ENCODE measurements at regions not wholly inside any gene's neighbourhood (a gene's known extent, or its start where the extent isn't known, plus 50 kb on each side); places are given as distances from the start of the nearest gene placed in this dataset.

GRCh38 chr2:182615036-182615435 is 101.0 kb upstream of the DNAJC10 start:
- H3K36me3 ChIP-seq (ENCODE audit: low read depth), result no peaks in the 10 kb centered on the region
- DNase-seq (no peak), ATAC-seq (no peak)
- H3K4me3 ChIP-seq, result no peak overlapping the region
- intact Hi-C loops (cut with DNase I, micrococcal nuclease), result no loop called here
- no peak for TF ChIP-seq CTCF (IDR thresholded peaks at IDR 0.05)
- no peaks in the 10 kb centered on the region for H3K9me3 ChIP-seq
- H3K4me1 ChIP-seq (ENCODE audit: low read depth), result no peaks in the 10 kb centered on the region

GRCh38 chr2:182616471-182617393 is 99.3 kb upstream of the DNAJC10 start:
- no peak for ATAC-seq

GRCh38 chr2:182618672-182619079 is 97.4 kb upstream of the DNAJC10 start:
- peak; percentile 46 for ATAC-seq

More at GRCh38 chr2:182616471-182617393, 99.3 kb upstream of the DNAJC10 start:
- Histone ChIP-seq H3K4me1 (ENCODE audit: low read depth) (no peaks in the 10 kb centered on the region), H3K9me3 (no peaks in the 10 kb centered on the region), H3K4me3 (no peak overlapping the region), H3K36me3 (ENCODE audit: low read depth) (no peaks in the 10 kb centered on the region)
- TF ChIP-seq CTCF (IDR thresholded peaks at IDR 0.05), result no peak
- no peak for DNase-seq
- intact Hi-C loops (cut with DNase I, micrococcal nuclease), result no loop called here

GRCh38 chr2:182619276-182619675 is 96.8 kb upstream of the DNAJC10 start:
- ATAC-seq (no peak), DNase-seq (no peak)
- Histone ChIP-seq H3K36me3 (ENCODE audit: low read depth) (no peaks in the 10 kb centered on the region), H3K4me3 (no peak overlapping the region), H3K9me3 (no peaks in the 10 kb centered on the region), H3K4me1 (ENCODE audit: low read depth) (no peaks in the 10 kb centered on the region)
- intact Hi-C loops (cut with DNase I, micrococcal nuclease), result no loop called here
- TF ChIP-seq CTCF (IDR thresholded peaks at IDR 0.05), result no peak

More at GRCh38 chr2:182618672-182619079, 97.4 kb upstream of the DNAJC10 start:
- H3K4me1 ChIP-seq (ENCODE audit: low read depth), result no peaks in the 10 kb centered on the region
- no peaks in the 10 kb centered on the region for H3K36me3 ChIP-seq (ENCODE audit: low read depth)
- no peak overlapping the region for H3K4me3 ChIP-seq
- H3K9me3 ChIP-seq, result no peaks in the 10 kb centered on the region
- TF ChIP-seq CTCF (IDR thresholded peaks at IDR 0.05), result no peak
- DNase-seq, result no peak
- intact Hi-C loops (cut with DNase I, micrococcal nuclease), result no loop called here

GRCh38 chr2:182621191-182621590 is 94.9 kb upstream of the DNAJC10 start:
- no peak overlapping the region for H3K4me3 ChIP-seq
- intact Hi-C loops (cut with DNase I, micrococcal nuclease), result no loop called here
- ATAC-seq, result no peak
- no peaks in the 10 kb centered on the region for H3K4me1 ChIP-seq (ENCODE audit: low read depth)
- H3K36me3 ChIP-seq (ENCODE audit: low read depth), result no peaks in the 10 kb centered on the region
- H3K9me3 ChIP-seq, result no peaks in the 10 kb centered on the region
- DNase-seq, result no peak
- no peak for TF ChIP-seq CTCF (IDR thresholded peaks at IDR 0.05)

Data from mucosa of descending colon (tissue), 3 donors.